GM19467 (cell line): ENCODE measurements at regions not wholly inside any gene's neighbourhood (a gene's known extent, or its start where the extent isn't known, plus 50 kb on each side); places are given as distances from the start of the nearest gene placed in this dataset.

ENCODE experiments used
- ATAC-seq: cut with Tn5 transposase; IDR thresholded peaks from one replicate; pipeline ENCODE4 v1.9.1; 2021; ENCODE audit warnings: mild to moderate bottlenecking, moderate library complexity; ENCODE audit not compliant: unreplicated experiment

GRCh38 chr15:61499376-61499775, 270.3 kb upstream of the RORA start:
- no peak for ATAC-seq

DNA sequence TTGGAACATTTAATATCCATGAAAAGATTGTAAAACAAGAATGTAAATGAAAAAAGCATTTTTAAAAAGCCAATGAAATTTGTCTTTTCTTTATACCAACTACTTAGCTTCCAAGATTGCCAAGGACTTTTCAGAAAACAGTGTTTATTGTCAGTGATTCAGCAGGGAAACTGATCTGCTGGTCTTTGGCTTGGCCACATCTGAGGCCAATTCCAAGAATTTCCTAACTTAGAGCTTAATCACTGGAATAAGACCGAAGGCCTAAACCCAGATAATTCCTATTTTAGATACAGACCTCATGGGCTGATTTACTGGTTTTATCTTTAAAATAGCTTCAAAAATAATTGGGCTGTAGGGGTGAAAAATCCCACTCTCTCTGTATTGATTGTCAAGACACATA, 260.5 kb upstream of the RORA start:
- ATAC-seq: no peak

DNA sequence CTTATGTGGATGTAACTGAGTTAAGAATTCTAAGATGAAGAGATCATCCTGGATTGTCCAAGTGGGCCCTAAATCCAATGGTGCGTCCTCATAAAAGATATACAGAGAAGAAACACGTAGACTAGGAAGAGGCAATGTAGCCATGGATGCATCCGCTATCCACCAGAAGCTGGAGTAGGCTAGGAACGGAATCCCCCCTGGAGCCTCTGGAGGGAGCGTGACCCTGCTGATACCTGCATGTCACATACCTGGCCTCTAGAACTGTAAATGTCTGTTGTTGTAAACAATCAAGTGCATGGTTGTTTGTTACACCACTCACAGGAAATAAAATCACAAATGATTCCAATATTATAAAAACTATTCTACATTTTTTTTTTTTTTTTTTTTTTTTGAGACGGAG, 254.5 kb upstream of the RORA start:
- ATAC-seq: no peak

DNA sequence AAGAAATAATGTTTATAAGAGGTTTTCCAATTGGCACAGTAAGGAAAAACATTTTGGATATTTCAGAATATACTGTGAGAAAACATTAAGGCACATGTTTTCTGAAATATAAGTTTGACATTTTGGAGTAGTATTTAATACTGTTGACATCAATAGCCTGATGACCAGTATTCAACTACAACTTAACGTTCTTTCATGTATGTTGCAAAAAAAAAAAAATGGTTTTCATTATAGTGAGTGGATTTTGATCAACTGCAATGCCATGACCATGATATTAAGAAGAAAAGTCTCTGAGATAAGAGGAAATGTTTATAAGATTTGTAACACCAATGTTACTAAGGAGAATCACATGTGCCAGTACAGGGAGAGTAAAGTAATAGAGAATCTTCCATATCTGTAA, 252.8 kb upstream of the RORA start:
- no peak for ATAC-seq

- no peak for ATAC-seq
Observed at GRCh38 chr15:61480863-61481262, 251.8 kb upstream of the RORA start.

DNA sequence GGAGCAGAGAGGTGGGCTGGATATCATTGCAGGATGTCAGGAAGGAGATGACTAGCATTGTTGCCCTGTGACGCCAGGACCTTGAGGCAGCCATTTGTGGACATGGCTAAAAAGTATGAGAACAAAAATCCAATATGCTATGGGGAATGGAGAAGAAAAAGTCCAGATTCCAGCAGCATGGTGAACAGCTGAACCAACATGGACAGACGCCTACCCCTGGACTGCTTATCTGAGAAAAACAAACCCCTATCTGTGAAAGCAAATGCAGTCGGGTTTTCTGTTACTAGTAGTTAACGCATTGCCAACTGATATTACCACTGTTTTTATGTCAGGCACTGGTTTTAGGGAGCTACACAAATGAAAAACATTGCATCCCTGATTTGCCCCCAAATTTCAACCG, 251.2 kb upstream of the RORA start:
- no peak for ATAC-seq

- no peak for ATAC-seq
Observed at GRCh38 chr15:61479613-61480012, 250.5 kb upstream of the RORA start.

- ATAC-seq: no peak
Observed at GRCh38 chr15:61476741-61477140, 247.6 kb upstream of the RORA start.

DNA sequence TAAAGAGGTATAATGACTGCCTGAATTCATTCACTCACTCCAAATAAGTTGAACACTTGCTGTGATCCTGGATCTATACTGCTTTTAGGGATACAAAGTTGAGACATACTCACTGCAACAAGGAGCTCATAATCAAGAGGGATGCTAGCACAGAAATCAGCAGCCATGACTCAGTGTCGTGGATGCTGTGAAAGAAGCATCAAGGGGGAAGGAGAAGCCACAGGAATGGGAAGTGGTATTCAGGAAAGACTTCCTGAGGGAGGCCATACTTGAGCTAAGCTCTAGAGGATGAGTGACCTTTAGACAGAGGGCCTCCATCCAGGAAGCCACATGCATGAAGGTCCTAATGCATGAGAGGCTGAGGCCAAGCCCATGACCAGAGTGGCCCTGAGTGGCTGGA, 245.7 kb upstream of the RORA start:
- ATAC-seq: no peak

- ATAC-seq: no peak
Observed at GRCh38 chr15:61467823-61468222, 238.7 kb upstream of the RORA start.

- ATAC-seq: no peak
Observed at GRCh38 chr15:61459785-61460707, 230.9 kb upstream of the RORA start.

- no peak for ATAC-seq
Observed at GRCh38 chr15:61457050-61457733, 228.1 kb upstream of the RORA start.

- no peak for ATAC-seq
Observed at GRCh38 chr15:61449186-61449702, 220.1 kb upstream of the RORA start.

- no peak for ATAC-seq
Observed at GRCh38 chr15:61447981-61448380, 218.9 kb upstream of the RORA start.

DNA sequence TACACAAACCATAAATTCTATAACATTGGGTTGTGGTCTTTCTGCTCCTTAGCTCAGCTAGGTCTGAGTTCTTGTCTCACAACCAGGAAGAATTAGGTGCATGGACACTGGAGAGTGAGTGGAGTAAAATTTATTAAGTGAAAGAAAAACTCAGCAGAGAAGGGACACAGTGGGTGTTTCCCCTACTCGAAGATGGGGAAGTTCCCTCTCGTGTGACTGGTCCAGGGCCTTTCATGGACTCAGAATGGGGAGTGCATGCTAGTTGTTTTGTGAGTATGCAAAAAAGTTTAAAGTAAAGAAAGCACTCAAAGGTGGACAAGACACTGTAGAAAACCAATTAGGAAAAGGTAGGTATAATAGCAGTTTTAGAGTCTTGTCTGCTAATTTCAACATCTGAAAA, 215.5 kb upstream of the RORA start:
- ATAC-seq: no peak

- no peak for ATAC-seq
Observed at GRCh38 chr15:61442821-61443220, 213.7 kb upstream of the RORA start.

DNA sequence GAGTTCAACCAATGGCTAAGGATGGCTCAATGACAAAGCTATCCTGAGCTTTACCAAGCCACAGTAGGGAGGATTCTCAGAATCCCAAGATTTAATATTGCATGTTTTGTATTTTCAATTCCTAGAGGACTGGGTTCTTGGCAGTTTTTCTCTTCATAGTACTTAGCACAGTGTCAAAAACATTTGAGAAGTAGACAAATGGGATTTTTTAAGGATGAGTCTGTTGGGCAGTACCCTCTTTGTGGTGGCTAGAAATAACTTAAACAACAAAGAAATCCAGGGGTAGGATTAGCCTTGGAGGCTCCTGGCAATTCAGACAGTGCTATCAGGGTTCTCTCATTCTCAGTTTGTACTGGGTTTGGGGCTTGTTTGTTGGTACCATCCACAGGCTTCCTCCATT, 212.8 kb upstream of the RORA start:
- ATAC-seq: no peak

DNA sequence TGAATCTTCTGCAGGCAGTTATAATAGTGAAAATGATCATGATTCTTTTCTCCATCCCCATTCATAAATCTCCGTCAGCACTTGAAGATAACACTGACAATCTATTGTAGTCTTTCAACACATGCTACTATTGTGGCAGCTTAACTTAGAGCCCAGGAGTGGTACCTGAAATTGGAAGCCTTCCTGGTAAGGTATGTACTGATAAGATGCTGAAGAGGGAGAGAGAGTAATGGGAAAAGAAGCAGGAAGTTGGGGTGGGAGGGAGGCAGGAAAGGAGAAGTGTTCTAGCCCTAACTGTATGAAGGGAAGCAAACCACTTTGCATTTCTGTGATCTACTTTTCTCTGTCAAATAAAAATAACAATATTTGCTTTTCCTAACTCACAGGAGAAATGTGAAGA, 197.4 kb upstream of the RORA start:
- ATAC-seq: no peak

DNA sequence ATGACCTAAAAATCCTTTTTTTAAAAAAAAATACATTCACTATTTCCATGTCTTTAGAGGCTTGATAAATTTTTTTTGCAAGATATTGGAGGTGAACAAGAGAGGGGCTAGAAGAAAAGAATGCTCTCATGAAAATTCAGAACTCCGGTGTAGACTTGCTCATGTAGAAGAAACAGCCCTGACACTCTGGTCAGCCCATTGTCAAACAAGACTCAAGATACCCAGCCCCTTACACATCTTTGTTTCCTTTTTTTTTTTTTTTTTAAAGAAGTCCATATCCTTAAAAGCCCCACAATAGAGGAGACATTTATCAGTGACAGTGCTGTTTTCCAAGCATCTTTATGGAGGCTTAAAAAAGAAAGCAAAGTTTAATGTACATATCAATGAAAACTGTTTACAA, 196.8 kb upstream of the RORA start:
- no peak for ATAC-seq

GRCh38 chr15:61422773-61423172, 193.7 kb upstream of the RORA start:
- ATAC-seq: no peak

DNA sequence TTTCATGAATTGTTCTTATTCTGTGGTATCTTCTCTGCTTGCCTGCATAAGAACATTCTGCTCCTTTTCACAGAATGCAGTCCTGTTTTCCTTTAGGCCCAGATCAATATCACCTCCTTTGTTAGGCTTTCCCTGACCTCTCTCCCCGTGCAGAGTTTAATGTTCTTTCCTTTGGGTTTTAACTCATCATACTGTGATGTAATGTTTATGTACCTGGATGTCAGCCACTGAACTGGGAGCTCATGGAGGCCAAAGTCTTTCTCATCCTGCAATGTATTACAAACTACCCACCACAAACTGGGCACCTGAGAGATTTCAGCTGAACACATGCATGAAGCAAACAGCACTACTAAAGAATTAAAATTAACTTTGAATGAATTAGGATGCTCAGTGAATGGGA, 192.8 kb upstream of the RORA start:
- no peak for ATAC-seq

GRCh38 chr15:61421470-61421869, 192.4 kb upstream of the RORA start:
- ATAC-seq: no peak
